GM21390 (cell line): ENCODE measurements at regions not wholly inside any gene's neighbourhood (a gene's known extent, or its start where the extent isn't known, plus 50 kb on each side); places are given as distances from the start of the nearest gene placed in this dataset.

Source experiments
- ATAC-seq: cut with Tn5 transposase; IDR thresholded peaks from one replicate; pipeline ENCODE4 v1.9.1; 2021; ENCODE audit not compliant: unreplicated experiment

GRCh38 chr2:193562031-193562430 lies 1367.3 kb upstream of the TMEFF2 start:
- ATAC-seq, result no peak

GRCh38 chr2:193561054-193561453 lies 1366.3 kb upstream of the TMEFF2 start:
- ATAC-seq, result no peak

GRCh38 chr2:193556766-193557470 lies 1362.2 kb upstream of the TMEFF2 start:
- no peak for ATAC-seq

- no peak for ATAC-seq
Observed at GRCh38 chr2:193549661-193550060, 1354.9 kb upstream of the TMEFF2 start.

GRCh38 chr2:193542762-193543161 lies 1348.0 kb upstream of the TMEFF2 start:
- ATAC-seq, result no peak

- ATAC-seq, result peak; percentile 92
Observed at GRCh38 chr2:193539188-193539587, 1344.5 kb upstream of the TMEFF2 start.

- no peak for ATAC-seq
Observed at GRCh38 chr2:193538061-193538460, 1343.3 kb upstream of the TMEFF2 start.

GRCh38 chr2:193537531-193537930 lies 1342.8 kb upstream of the TMEFF2 start:
- ATAC-seq, result no peak

- ATAC-seq, result no peak
Observed at GRCh38 chr2:193528458-193528857, 1333.7 kb upstream of the TMEFF2 start.

GRCh38 chr2:193527146-193527545 lies 1332.4 kb upstream of the TMEFF2 start:
- ATAC-seq, result no peak

- no peak for ATAC-seq
Observed at GRCh38 chr2:193523662-193524061, 1328.9 kb upstream of the TMEFF2 start.

- no peak for ATAC-seq
Observed at GRCh38 chr2:193521523-193521922, 1326.8 kb upstream of the TMEFF2 start.

- no peak for ATAC-seq
Observed at GRCh38 chr2:193520709-193521458, 1326.2 kb upstream of the TMEFF2 start.

GRCh38 chr2:193518041-193518817 lies 1323.5 kb upstream of the TMEFF2 start:
- ATAC-seq, result no peak

GRCh38 chr2:193517615-193518014 lies 1322.9 kb upstream of the TMEFF2 start:
- ATAC-seq, result no peak

GRCh38 chr2:193506035-193506434 lies 1311.3 kb upstream of the TMEFF2 start:
- ATAC-seq, result no peak

- ATAC-seq, result no peak
Observed at GRCh38 chr2:193505620-193506019, 1310.9 kb upstream of the TMEFF2 start.

GRCh38 chr2:193502363-193503035 lies 1307.8 kb upstream of the TMEFF2 start:
- no peak for ATAC-seq

GRCh38 chr2:193496786-193497185 lies 1302.1 kb upstream of the TMEFF2 start:
- no peak for ATAC-seq

GRCh38 chr2:193482557-193482956 lies 1287.8 kb upstream of the TMEFF2 start:
- ATAC-seq, result peak; percentile 93

- no peak for ATAC-seq
Observed at GRCh38 chr2:193480187-193480586, 1285.5 kb upstream of the TMEFF2 start.
